DMS53 (cell line): ENCODE measurements at regions not wholly inside any gene's neighbourhood (a gene's known extent, or its start where the extent isn't known, plus 50 kb on each side); places are given as distances from the start of the nearest gene placed in this dataset.

ENCODE experiments used
- DNase-seq: peaks from one replicate; lab custom pipeline; 2025; lab: John Stamatoyannopoulos, UW

- DNase-seq, result no peak
Observed at GRCh38 chr2:5751873-5752482, 59.8 kb downstream of the SOX11 start.

- no peak for DNase-seq
Observed at GRCh38 chr2:5756272-5756671, 64.1 kb downstream of the SOX11 start.

GRCh38 chr2:5758346-5758745 lies 66.2 kb downstream of the SOX11 start:
- no peak for DNase-seq

- peak; percentile 12 for DNase-seq
Observed at GRCh38 chr2:5759949-5760348, 67.8 kb downstream of the SOX11 start.

- DNase-seq, result no peak
Observed at GRCh38 chr2:5763531-5763930, 71.3 kb downstream of the SOX11 start.

- no peak for DNase-seq
Observed at GRCh38 chr2:5764041-5764440, 71.9 kb downstream of the SOX11 start.

GRCh38 chr2:5766056-5766455 lies 73.9 kb downstream of the SOX11 start:
- no peak for DNase-seq

GRCh38 chr2:5766561-5766960 lies 74.4 kb downstream of the SOX11 start:
- DNase-seq, result no peak

GRCh38 chr2:5777131-5777535 lies 84.9 kb downstream of the SOX11 start:
- peak; percentile 78 for DNase-seq

GRCh38 chr2:5781679-5782078 lies 89.5 kb downstream of the SOX11 start:
- DNase-seq, result no peak

- peak; percentile 60 for DNase-seq
Observed at GRCh38 chr2:5782103-5782502, 89.9 kb downstream of the SOX11 start.

GRCh38 chr2:5788447-5788846 lies 96.3 kb downstream of the SOX11 start:
- DNase-seq, result no peak

GRCh38 chr2:5791371-5791770 lies 99.2 kb downstream of the SOX11 start:
- DNase-seq, result peak; percentile 2

GRCh38 chr2:5794012-5794411 lies 101.8 kb downstream of the SOX11 start:
- no peak for DNase-seq

- peak; percentile 2 for DNase-seq
Observed at GRCh38 chr2:5798084-5798483, 105.9 kb downstream of the SOX11 start.

- peak; percentile 9 for DNase-seq
Observed at GRCh38 chr2:5799348-5799747, 107.2 kb downstream of the SOX11 start.

- DNase-seq, result no peak
Observed at GRCh38 chr2:5803547-5803946, 111.4 kb downstream of the SOX11 start.

- DNase-seq, result peak; percentile 42
Observed at GRCh38 chr2:5818961-5819600, 126.9 kb downstream of the SOX11 start.

GRCh38 chr2:5824126-5824525 lies 131.9 kb downstream of the SOX11 start:
- DNase-seq, result no peak

- no peak for DNase-seq
Observed at GRCh38 chr2:5825686-5826085, 133.5 kb downstream of the SOX11 start.

GRCh38 chr2:5826979-5827655 lies 134.9 kb downstream of the SOX11 start:
- no peak for DNase-seq

- peak; percentile 27 for DNase-seq
Observed at GRCh38 chr2:5834501-5834900, 142.3 kb downstream of the SOX11 start.

GRCh38 chr2:5839550-5839949 lies 147.4 kb downstream of the SOX11 start:
- no peak for DNase-seq
